Thoracic aorta (tissue), 2 donors: ENCODE measurements at regions not wholly inside any gene's neighbourhood (a gene's known extent, or its start where the extent isn't known, plus 50 kb on each side); places are given as distances from the start of the nearest gene placed in this dataset.

Source experiments
- ATAC-seq: fragments of 150-250 bp; one replicate; pipeline ENCODE4 v1.8.0; 2017; ENCODE audit warnings: low read depth; ENCODE audit not compliant: insufficient number of reproducible peaks, low FRiP score
- DNase-seq: peaks from one replicate; pipeline ENCODE4 v3.0.0-alpha.2; 2020; ENCODE audit warnings: low spot score
- H3K27ac ChIP-seq, 2 donors: fragments of 200-600 bp; sonication (generic); 1 replicate in 1 of 2; 2 replicates in 1 of 2; pipeline ENCODE4 v1.5.1; 2016; ENCODE audit warnings: mild to moderate bottlenecking in 2 of 2, moderate library complexity in 2 of 2
- H3K27me3 ChIP-seq: fragments of 200-600 bp; sonication (generic); replicated peaks from 2 replicates; pipeline ENCODE4 v1.6.0; 2016; ENCODE audit warnings: mild to moderate bottlenecking; ENCODE audit not compliant: insufficient read depth
- H3K36me3 ChIP-seq: fragments of 200-600 bp; sonication (generic); one replicate; pipeline ENCODE4 v1.5.1; 2016
- H3K4me1 ChIP-seq, 2 donors: fragments of 200-600 bp; sonication (generic); 1 replicate in 1 of 2; 2 replicates in 1 of 2; pipeline versions ENCODE4 v1.5.1 to v1.6.0; 2016; ENCODE audit warnings: low read depth in 2 of 2, mild to moderate bottlenecking in 1 of 2; ENCODE audit not compliant: control insufficient read depth in 1 of 2
- H3K4me3 ChIP-seq: fragments of 200-600 bp; sonication (generic); 2 replicates; pipeline ENCODE4 v1.5.1; 2016; ENCODE audit warnings: mild to moderate bottlenecking
- H3K9me3 ChIP-seq: fragments of 200-600 bp; sonication (generic); 2 replicates; pipeline ENCODE4 v1.5.1; 2016
- CTCF ChIP-seq: fragments of 200-600 bp; sonication (generic); IDR thresholded peaks from one replicate; pipeline ENCODE4 v1.5.1; 2019; ENCODE audit warnings: antibody characterized with exemption

GRCh38 chr7:49346195-49346899 is 422.0 kb downstream of the CDC14C start:
- TF ChIP-seq CTCF = no peak

GRCh38 chr7:49367072-49367471 is 406.4 kb upstream of the VWC2 start:
- Histone ChIP-seq H3K9me3 (no peaks in the 10 kb centered on the region), H3K27me3 (no peaks in the 10 kb centered on the region), H3K27ac (no peak overlapping the region), H3K4me1 (no peaks in the 10 kb centered on the region), H3K36me3 (no peaks in the 10 kb centered on the region), H3K4me3 (no peak overlapping the region)
- no peak for DNase-seq
- no peak for ATAC-seq
- TF ChIP-seq CTCF = no peak

More at GRCh38 chr7:49346195-49346899, 422.0 kb downstream of the CDC14C start:
- no peaks in the 10 kb centered on the region for H3K36me3 ChIP-seq
- ATAC-seq = no peak
- H3K4me3 ChIP-seq = no peak overlapping the region
- H3K27me3 ChIP-seq = no peaks in the 10 kb centered on the region
- no peaks in the 10 kb centered on the region for H3K9me3 ChIP-seq
- no peak overlapping the region for H3K27ac ChIP-seq
- no peak for DNase-seq
- H3K4me1 ChIP-seq = no peaks in the 10 kb centered on the region

DNA sequence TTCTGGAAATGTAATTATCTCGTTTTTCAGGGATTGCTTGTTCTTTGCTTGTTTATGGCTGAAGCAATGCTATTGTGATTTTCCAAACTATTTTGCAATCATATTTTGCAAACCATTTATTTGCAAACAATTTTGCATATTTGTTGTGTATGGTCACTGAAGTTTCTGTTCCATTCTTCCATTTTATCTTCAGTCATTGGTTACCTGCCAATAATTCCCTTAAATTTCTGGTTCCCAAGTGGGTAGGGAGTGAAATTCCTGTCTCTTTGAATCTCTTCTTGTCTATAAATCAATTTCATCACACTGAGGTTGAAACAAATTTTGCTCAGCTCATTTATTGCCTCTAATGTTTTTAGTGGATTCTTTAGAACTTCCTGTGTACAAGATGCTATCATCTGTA is 401.7 kb upstream of the VWC2 start:
- no peaks in the 10 kb centered on the region for H3K9me3 ChIP-seq
- H3K4me3 ChIP-seq = no peak overlapping the region
- H3K27me3 ChIP-seq = no peaks in the 10 kb centered on the region
- no peak for ATAC-seq
- no peak for DNase-seq
- no peaks in the 10 kb centered on the region for H3K36me3 ChIP-seq
- no peak for TF ChIP-seq CTCF
- no peaks in the 10 kb centered on the region for H3K4me1 ChIP-seq
- H3K27ac ChIP-seq = no peak overlapping the region

DNA sequence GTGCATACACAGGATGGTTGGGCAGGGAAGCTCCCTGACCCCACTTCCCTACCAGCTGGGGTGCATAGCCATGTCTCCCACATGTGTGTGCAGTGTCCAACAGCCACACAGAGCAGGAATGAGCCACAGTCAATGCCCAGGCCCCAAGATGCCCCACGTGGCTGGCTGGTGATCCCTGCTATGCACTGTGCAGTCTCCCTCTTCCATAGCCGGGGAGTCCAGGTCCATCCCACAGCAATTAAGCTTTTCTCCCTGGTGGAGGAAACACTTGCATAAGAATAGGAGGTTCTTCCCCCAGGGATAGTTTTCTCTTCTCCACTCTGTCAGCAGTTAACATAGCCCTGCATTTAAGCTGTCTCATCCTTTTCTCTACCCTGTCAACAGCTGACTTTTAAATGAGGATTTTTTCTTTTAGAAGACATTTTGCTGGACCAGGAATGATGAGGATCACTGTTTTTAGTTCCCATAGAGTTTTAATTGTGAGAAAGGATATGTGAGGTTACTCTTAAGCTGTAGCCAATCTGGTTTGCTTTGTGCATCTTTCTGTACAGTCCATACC is 396.5 kb upstream of the VWC2 start:
- Histone ChIP-seq H3K27ac (no peak overlapping the region), H3K36me3 (no peaks in the 10 kb centered on the region), H3K27me3 (no peaks in the 10 kb centered on the region), H3K4me1 (no peaks in the 10 kb centered on the region), H3K9me3 (no peaks in the 10 kb centered on the region), H3K4me3 (no peak overlapping the region)
- ATAC-seq (no peak), DNase-seq (no peak)
- TF ChIP-seq CTCF = no peak

DNA sequence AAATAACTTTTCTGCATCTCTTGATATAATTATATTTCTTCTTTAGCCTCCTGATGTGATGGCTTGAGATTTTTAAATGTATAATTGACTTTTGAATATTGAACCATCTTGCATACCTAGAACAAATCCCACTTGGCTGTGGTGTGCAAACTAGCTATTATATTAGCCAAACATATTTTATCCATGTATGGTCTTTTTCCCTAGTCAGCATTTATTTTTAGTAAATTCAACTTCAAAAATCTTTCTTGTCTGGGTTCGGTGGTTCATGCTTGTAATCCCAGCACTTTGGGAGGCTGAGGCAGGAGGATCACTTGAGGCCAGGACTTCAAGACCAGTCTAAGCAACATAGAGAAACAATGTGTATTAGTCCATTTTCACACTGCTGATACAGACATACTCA is 386.6 kb upstream of the VWC2 start:
- Histone ChIP-seq H3K27ac (no peak overlapping the region), H3K36me3 (no peaks in the 10 kb centered on the region), H3K27me3 (no peaks in the 10 kb centered on the region), H3K4me1 (no peaks in the 10 kb centered on the region), H3K4me3 (no peak overlapping the region), H3K9me3 (no peaks in the 10 kb centered on the region)
- no peak for ATAC-seq
- DNase-seq = no peak
- TF ChIP-seq CTCF = no peak
